NCI-H524 treated with DMSO at 0.1 percent for 48 hours (cell line): ENCODE measurements at regions not wholly inside any gene's neighbourhood (a gene's known extent, or its start where the extent isn't known, plus 50 kb on each side); places are given as distances from the start of the nearest gene placed in this dataset.
"Not testable (repeated sequence)": the region's sequence is repeated elsewhere in the genome, so short reads cannot be mapped to it uniquely, and the experiment has no call there.

Experiments used
- DNase-seq: peaks from one replicate; lab custom pipeline; 2025; lab: John Stamatoyannopoulos, UW

DNA sequence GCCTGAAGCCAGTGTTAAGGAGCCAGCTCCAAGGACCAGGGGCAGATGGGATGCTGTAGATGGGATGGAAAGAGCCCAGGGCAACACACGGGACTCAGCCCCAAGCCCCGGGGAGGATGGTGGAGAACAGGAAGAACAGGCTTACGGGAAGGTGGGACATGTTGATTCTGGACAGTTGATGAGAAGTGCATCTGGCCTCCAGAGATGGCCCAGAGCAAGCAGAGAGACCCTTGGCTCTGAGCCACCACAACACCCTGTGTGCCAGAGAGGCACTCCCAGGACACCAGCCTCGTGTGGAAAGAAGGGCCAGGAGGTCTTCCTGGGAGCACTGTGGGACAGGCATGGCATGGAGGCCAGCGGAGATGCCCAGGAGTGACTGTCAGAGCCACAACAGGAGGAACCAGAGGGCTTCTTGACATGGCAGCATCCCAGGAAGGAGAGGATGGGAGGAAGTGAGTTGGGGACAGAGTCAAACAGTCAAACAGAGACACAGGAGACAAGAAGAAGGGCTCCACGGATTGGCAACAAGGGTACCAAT is 156.3 kb upstream of the MVB12B start:
- DNase-seq, result no peak

- DNase-seq, result no peak
Measured at GRCh38 chr9:126171641-126172040, 155.0 kb upstream of the MVB12B start.

- DNase-seq, result no peak
Measured at GRCh38 chr9:126173401-126173800, 153.2 kb upstream of the MVB12B start.

DNA sequence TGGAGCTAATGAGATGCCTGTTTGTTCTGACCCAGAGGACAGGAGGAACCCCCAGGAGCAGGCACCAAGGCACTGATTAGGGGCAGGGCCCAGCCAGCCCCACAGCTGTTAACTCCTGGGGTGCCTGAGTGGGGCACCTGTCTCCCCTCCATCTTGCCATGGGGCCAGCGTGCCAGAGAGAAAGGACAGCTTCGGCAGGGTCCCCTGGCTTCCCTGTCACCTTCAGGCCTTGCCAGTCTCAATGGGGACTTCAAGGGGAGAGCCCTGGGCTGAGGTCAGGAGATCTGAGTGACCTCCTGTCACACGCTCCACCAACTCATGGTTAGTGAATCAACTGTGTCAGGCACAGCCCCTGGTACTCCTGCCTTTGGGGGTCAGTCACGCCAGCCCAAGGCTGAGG is 152.7 kb upstream of the MVB12B start:
- no peak for DNase-seq

- no peak for DNase-seq
Measured at GRCh38 chr9:126183266-126183665, 143.4 kb upstream of the MVB12B start.

DNA sequence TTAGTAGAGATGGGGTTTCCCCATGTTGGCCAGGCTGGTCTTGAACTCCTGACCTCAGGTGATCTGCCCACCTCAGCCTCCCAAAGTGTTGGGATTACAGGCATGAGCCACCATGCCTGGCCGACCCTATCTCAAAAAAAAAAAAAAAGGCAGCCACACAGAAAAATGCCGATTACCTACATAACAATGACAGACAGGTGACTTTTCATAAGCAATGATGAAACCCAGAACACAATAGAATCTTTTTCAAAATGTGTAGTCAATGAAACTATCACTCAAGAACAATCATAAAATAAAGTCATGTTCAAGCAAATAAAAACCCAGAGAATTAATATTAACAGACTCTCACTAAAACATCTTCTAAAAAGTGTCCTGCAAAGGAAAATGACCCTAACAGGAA is 135.6 kb upstream of the MVB12B start:
- DNase-seq, result not testable (repeated sequence)

DNA sequence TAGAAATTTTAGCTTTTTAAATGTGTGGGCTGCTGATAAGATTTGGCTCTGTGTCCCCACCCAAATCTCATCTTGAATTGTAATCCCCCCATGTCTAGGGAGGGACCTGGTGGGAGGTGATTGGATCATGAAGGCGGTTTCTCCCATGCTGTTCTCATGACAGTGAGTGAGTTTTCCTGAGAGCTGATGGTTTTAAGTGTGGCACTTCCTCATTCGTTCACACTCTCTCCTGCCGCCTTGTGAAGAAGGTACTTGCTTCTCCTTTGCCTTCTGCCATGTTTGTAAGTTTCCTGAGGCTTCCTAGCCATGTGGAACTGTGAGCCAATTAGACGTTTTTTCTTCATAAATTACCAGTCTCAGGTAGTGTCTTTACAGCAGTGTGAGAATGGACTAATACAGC is 127.8 kb upstream of the MVB12B start:
- no peak for DNase-seq

DNA sequence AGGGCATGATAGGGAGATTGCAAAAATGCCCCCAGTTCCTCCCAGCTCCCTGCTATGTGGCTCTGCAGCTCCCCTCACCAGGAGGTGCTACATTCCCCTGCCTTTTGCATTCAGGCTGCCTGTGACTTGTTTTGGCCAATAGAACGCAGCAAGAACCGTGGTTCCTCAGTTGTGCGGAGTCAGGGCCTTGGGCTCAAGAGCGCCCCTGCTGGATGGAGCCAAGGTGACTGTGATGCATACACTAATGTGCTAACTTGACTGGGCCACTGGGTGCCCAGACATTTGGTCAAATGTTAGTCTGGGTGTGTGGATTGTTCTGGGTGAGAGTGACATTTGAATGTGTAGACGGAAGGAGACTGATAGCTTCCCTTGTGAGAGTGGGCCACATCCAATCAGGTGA is 123.3 kb upstream of the MVB12B start:
- no peak for DNase-seq

- no peak for DNase-seq
Measured at GRCh38 chr9:126204197-126204596, 122.4 kb upstream of the MVB12B start.

DNA sequence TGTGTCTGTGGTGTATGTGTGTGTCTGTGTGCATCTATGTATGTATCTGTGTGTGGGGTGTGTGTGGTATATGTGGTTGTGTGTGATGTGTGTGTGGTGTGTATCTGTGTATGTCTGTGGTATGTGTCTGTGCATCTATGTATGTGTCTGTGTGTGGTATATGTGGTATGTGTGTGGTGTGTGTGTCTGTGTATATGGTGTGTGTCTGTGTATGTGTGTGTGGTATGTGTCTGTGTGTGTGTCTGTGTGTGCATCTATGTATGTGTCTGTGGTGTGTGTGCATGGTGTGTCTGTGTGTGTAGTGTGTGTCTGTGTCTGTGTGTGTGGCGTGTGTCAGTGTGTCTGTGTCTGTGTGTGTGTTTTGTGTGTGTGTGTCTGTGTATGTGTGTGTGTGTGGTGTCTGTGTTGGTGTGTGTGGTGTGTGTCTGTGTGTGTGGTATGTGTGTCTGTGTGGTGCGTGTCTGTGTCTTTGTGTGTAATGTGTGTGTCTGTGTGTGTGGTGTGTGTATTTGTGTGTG is 121.9 kb upstream of the MVB12B start:
- no peak for DNase-seq

DNA sequence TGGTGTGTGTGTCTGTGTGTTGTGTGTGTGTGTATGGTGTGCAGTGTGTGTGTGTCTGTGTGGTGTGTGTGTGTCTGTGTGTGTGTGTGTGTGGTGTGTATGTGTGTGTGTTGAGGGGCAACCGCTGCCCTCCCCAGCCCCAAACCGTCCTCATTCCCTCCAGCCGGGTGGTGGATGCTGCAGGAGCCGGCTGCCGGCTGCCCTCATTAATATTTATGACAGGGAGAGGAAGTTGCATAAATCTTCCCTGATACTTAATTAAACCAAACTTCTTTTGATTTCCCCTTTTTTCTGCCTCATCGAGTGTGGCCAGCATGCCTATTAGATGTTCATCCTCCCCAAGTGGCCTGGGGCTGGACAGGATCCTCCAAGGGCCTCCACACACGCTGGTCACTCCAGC is 121.4 kb upstream of the MVB12B start:
- DNase-seq, result no peak

- no peak for DNase-seq
Measured at GRCh38 chr9:126205845-126206498, 120.7 kb upstream of the MVB12B start.

DNA sequence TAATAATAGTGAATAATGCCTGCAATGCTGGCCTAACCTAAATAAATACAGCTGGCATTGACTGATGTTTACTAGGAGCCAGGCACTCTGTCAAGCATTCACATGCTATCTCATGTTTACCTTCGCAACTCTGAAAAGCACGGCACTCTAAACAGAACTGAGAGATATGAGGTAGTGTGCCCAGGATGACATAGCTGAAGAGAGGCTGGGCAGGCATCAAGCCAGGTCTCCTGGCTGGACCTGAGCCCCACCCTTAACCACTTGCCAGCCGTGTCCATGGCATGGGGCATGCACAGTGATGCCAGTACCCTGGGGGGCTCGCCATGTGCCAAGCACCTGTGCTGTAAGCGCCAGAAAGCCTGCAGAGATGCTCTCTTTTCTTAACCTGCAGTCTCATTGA is 119.4 kb upstream of the MVB12B start:
- no peak for DNase-seq

DNA sequence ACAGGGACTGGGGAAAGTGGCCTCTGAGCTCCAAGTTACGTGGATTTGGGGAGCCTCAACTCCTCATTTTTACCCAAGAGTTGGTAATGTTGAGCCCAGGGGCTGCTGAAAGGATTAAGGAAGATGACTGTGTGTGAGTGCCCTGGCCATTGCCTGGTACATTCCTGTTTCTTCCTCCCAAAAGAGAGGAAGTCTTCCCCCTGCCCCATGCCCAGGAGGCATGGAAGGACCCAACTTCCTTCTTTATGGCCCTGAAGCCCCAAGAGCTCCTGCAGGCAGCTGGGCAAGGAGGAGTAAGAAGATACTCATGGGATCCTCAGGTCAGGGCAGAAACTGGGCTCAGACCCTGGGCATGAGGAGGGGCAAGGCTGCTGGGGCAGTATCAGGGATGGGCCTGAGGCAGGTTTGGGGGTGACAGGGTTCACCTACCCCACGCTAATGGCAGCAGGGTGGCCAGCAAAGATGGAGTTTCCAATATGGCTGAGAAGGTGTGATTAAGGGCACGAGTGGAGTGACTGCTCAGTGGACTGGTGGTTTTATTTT is 118.3 kb upstream of the MVB12B start:
- DNase-seq, result no peak

DNA sequence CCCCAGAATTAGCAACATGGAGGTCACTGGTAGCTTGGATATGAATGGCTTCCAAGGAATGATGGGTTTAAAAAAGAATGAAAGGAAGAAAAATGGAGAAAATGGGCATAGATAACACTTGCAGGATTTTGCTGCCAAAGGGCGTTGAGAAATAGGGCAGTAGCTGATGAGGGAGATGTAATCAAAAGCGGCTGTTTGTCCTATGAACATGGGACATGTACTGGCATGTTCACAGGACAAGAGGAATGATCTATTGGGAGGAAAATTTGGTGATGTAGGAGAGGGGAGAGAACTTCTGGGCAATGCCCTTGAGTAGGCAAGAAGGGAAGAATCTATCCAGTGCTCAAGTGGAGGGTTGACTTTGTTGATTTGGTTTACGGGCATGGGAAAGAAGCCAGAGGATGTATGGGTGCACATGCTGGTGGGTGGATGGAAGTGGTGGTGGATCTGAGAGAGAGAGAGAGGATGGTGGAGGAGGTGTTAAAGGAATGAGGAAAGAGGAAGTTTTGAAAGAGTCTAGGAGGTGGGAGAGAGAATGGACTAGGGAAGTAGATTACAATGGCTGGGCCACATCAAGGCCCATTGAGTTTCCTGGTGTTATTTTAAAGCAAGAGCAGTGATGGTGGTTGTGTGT is 115.1 kb upstream of the MVB12B start:
- no peak for DNase-seq

DNA sequence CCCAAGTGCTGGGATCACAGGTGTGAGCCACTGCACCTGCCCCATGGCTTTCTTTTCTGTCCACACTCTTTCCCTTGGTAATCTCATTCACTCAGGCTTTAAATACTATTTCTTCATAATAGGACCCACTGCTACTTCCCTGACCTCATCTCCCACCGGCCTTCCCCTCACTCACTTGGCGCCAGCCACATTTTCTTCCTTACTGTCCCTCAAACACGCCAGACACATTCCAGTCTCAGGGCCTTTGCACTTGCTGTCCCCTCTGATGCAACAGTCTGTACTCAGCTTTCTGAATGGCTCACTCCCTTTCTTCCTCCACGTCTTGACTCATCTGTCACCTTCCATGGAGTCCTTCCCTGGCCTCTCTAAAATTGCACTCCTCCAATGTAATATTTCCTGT is 111.1 kb upstream of the MVB12B start:
- DNase-seq, result no peak

GRCh38 chr9:126216826-126217225 is 109.8 kb upstream of the MVB12B start:
- no peak for DNase-seq

- no peak for DNase-seq
Measured at GRCh38 chr9:126217250-126217653, 109.4 kb upstream of the MVB12B start.

DNA sequence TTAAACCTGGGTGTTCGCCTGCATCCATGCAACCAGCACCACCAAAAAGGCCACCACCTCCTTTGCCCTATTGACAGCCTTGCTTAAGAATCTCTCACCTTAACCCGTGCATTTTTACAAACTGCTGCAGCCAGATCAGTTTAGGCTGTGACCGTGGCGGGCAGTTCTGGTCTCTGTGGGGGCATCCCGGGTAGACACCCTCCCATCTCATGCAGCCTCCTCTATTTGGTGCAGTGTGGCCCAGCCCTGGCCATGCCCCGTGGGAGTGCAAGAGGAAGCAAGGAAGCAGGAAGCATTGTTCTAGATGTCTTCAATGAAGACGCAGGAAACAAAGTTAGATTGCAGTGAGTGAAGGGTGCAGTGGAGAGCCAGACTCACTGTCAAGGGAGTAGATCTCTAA is 108.8 kb upstream of the MVB12B start:
- DNase-seq, result no peak

- DNase-seq, result no peak
Measured at GRCh38 chr9:126218359-126219125, 108.1 kb upstream of the MVB12B start.

GRCh38 chr9:126219166-126219565 is 107.5 kb upstream of the MVB12B start:
- DNase-seq, result no peak

DNA sequence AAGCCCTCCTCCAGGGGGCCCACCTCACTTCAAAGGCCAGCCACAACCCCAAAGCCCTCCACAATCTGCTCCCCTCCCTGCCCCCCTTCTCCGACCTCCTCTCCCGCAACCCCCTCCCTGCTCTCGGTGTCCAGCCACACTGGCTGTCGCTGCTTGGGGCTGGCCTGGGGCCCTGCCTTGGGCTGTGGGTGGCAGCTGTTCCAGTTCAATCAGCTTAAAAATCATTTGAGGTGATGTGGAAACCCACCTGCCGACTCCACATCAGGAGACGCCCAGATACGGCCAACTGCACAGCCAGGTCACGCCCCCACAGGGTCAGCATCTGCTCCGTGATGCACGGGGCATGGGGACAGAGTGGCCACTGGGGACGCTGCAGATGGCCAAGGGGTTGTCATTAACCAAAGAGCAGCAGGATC is 107.0 kb upstream of the MVB12B start:
- DNase-seq, result no peak

GRCh38 chr9:126221480-126221879 is 105.1 kb upstream of the MVB12B start:
- no peak for DNase-seq
